GM21723 (cell line): ENCODE measurements at regions not wholly inside any gene's neighbourhood (a gene's known extent, or its start where the extent isn't known, plus 50 kb on each side); places are given as distances from the start of the nearest gene placed in this dataset.
"Not testable (repeated sequence)": the region's sequence is repeated elsewhere in the genome, so short reads cannot be mapped to it uniquely, and the experiment has no call there.

Experiments
- ATAC-seq: cut with Tn5 transposase; IDR thresholded peaks from one replicate; pipeline ENCODE4 v1.9.1; 2021; ENCODE audit warnings: mild to moderate bottlenecking, moderate library complexity; ENCODE audit not compliant: unreplicated experiment

DNA sequence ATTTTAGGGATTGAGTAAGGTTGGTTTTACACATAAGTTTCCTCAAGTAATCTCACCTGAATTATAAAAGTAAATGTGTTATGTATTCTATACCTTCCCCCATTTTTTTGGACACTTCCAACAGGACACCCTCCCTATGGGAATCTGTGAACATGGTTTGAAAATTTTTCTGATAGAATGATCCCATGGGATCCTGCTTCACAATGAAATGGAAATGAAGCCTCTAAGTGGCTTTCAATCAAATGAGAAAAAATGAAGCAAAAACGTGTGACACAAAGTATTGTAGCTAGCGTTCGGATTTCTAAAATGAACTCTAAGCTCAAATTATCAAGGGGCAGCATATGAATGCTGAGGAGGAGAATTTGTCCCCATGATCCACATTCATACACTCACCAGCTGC, 1006.8 kb downstream of the ADGRL2 start:
- ATAC-seq: no peak

DNA sequence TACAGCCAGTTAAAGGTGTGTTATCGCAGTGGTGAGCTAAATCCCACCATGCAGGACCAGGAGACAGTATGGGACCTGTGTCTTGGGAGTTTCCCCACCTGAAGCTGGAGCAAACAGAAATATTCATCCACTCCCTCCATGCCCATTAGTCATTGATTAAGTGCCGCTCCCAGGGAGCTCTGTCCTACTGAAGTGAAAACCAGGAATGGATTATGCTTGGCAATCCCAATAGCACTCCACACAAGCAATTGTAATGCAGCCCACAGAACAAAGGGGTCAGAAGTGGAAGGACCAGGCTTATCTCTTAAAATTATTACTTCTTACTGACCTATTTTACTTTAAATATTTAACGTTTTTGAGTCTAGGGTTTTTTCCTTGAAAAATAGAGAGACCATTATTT, 1005.4 kb downstream of the ADGRL2 start:
- no peak for ATAC-seq

DNA sequence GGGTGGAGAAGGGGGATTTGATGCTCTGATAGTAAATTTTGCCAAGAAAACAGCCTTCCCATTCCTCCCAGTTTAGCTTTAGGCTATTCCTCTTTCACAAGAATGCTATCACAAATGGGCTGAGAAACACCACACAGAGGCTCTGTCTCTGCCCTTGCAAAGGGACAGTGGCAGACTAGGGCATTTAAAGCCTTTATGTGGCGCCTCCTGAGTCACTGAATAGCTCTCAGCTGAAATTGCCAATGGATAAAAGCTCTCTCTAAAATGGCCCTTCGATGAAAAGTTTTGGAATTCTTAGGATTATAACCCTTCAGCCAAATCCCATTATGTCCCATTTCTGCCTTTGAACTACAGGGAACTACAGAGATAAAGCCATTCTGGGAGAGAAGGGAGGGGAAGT, 1000.4 kb downstream of the ADGRL2 start:
- no peak for ATAC-seq

DNA sequence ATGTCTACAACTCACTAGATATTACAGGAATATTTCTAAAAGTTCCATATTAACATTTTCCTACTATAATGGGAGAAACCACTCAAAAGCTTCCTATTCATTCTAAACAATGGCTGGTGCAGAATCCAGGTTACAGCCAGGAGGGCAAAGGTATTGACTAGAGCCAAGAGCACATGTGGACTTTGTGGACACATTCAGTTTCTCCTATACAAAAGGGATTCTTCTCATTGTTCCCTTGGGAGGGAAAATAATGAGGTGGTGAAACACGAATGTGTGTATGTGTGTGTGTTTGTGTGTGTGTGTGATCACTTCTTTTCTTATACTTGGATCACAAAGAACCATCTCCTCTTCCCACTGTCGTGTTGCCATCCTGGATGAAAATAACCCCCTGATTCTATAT, 1000.0 kb downstream of the ADGRL2 start:
- no peak for ATAC-seq

DNA sequence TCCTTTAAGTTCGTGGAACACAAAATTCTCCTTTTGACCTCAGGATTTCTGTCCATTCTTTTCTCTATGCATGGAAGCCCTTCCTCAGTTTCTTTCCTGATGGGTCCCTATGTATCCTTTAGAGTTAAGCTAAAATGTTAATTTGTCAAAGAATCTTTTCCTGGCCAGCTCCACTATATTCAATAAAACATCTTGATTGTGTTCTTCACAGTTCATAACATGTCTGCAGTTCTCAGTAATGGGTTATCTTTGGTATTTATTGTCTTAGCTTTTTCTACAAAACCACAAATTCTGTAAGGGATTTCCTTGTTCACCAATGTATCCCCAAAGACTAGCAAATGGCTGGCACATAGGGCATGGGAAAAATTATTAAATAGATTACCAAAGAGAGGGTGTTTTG, 998.5 kb downstream of the ADGRL2 start:
- ATAC-seq: no peak

DNA sequence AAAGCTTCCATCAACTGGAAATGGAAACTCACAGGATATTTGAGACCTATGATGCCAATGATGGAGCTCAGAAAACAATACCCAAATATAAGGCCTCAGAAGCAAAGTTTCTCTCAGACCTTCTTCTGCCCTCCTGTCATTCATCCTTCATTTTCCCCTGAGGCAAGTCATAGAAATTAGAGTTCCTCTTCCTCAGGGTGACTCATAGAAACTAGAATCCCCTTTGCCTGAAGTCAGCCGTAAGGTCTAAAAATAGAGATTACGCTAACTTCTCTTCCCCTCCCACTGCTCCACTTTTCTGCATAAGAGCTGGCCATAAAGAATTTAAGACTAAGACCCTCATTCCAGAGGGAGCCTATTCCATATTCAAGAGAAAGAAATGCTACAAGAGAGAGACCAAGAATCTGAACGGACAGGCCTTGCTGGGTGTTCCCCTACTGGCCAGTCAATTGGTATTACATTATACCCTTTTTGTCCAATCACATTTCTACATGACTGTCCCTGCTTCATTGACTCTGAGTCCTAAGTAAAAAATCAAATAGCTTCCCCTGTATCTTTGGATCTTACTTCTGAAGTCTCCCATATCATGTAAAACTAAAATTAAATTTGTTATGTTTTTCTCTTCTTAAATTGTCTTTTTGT, 994.9 kb downstream of the ADGRL2 start:
- ATAC-seq: no peak

DNA sequence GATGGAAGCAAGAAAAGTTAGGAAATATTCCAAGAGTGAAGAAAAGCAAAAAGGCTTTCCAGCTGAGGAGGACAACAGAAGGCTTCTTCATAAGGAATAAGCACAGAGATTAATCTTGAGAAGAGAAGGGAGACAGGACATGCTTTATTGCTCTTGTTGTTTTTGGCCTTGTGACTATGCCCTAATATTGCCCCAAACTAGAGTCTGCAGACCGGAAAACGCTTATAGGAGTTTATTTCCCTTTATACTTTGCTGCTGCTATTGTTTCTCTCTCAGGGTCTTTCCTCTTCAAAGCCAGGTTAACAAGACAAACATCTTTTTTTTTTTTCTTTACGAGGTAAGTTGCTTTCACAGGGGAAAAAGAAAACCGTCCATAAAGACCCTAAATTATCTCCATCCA, 991.4 kb downstream of the ADGRL2 start:
- ATAC-seq: no peak

DNA sequence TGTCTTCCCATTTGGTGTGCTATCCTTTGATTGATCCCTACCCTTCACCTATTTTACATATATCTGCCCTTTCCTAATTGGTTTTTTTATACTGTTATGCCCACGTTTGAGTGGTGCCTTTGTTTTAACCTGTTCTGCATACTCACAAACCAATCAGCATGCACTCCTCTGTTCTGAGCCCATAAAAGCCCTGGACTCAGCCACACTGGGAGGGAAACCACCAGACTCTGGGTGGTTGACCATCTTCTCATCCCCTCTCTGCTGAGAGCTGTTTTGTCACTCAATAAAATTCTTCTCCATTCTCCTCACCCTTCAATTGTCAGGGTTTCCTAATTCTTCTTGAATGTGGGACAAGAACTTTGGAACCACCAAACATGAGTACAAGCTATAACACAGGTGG, 989.8 kb downstream of the ADGRL2 start:
- ATAC-seq: no peak

DNA sequence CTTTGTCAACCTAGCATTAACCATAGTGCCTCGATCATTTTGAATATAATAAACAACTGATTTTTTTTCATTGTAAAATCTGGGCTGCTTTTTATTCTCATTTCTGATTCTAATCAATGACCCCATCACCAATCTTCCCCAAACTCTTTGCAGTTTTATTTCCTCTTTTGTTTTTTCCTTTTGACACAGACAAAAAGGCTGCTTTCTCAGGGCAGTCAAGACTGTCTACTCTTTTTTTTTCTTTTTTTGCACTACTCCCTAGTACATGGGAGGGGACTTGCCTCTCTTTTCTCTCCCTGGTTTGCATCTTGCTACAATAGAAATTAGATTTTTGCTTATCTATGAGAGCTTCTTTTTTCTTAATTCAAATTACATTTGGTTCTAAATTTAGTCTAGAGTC, 987.9 kb downstream of the ADGRL2 start:
- no peak for ATAC-seq

DNA sequence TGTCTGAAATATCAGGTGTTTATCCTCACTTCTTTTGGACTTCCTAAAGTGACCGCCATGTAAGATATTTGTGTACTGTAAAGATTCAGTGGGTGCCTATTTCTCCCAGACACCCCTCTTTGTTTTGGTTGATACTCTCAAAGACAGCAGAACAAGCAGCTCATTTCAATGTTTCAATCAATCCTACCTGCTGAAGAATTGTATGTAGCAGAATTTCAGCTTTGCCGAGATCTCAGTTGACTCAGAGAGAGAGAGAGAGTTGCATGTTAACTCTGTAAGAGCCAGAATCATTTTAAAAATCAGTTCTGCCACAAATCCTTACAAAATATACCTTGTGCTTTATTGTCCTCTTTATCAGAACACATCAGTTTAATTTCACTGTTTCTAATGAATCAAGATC, 987.3 kb downstream of the ADGRL2 start:
- no peak for ATAC-seq

DNA sequence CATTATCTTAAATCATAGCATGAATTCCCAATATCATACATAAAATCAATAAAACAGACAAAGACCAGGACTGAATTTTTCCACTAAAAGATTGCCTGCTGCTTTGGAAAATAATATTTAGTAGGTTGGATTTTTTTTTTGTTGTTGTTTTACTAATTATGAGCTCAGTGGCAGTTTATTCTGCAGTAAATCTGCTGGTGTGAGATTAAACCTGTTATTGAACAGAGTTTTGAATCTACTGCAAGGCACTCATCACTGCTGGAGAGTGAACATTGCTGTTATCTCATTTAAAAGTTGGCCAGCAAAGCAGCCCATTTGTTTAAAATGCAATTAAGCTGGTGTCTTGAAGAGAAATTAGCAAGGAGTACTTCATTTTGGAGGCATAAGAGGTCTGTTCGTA, 986.1 kb downstream of the ADGRL2 start:
- no peak for ATAC-seq

DNA sequence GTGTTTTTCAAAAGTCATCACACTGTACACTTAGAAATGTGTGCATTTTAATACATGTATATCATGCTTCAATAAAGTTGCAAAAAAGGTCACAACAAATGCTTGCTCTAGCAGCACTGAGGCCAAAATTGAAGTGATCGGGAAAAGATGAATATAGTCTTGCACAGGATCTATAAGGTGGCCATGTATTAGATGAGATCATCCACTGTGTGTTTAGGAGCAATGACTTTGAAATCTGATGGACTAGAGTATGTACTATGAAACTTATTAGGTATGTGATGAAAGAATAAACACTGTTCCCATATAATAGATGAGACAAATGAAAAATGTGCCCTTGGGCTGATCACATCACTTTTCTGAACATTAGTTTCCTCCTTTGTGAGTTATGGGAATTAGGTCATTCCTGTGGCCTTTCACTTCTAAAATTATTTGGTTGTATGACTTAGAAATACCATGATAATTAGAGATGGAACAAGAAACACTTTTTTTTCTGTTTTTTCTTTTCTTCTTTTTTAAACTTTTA, 984.6 kb downstream of the ADGRL2 start:
- ATAC-seq: no peak

DNA sequence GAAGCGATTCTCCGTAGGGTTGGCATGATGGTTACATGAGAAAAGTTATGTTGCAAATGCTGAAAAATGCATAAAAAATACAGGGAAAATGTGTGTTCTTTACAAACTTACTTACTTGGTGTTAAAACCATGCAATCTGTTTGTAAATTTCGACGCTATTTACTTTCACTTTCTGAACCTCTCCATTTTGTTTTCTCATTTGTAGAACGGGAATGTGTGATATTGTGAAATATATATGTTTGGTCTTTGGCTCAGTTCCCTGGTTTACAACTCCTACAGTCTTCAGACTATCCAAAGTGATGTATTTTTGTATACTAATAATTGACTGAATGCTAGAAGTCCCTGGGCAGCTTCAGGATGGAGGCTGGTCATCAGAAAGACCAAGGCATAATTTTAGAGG, 982.3 kb downstream of the ADGRL2 start:
- ATAC-seq: no peak

DNA sequence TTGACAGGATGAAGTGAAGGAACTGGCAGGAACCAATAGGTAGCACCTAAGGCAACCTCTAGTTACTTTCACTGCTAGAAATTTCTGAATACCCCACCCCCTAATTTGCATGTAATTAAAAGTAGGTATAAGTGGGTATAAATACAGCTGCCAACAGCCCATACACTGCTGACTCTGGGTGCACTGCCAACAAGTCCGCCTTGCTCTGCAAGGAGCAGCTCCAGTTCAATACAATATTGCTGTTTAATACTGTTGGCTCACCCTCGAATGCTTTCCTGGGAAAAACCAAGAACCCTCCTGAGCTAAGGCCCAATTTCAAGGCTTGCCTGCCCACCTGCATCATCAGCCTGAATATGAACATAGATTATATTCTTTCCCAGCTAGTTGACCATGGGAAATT, 981.9 kb downstream of the ADGRL2 start:
- no peak for ATAC-seq

DNA sequence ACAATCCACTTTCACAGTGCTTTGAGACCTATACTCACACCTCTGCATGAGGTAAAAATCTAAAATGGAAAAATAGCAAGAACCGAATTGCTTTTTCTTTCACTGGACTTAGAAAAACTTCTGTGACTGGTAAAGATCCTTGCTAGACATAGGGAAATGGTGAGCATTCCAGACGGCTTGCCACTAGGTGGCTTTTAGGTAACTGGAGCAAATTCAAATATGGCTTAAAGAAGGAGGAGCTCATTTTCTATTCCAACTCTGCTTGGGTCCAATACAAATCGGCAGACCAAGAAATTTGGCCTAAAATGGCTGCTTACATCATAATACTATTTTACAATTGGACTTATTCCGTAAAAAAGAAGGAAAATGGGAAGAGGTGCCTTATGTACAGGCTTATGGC, 977.9 kb downstream of the ADGRL2 start:
- no peak for ATAC-seq

DNA sequence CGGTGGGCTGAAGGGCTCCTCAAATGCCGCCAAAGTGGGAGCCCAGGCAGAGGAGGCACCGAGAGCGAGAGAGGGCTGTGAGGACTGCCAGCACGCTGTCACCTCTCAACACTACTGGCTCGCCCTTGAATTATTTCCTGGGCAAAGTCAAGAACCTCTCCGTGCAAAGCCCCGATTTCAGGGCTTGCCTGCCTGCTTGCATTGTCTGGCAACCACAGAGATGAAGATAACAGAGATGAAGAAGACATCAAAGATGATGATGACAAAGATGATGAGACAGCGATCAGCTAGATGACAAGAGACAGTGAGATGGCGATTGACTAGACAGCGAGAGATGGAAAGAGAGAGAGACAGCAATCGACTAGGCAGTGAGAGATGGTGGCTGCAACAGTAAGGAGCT, 976.5 kb downstream of the ADGRL2 start:
- ATAC-seq: no peak

DNA sequence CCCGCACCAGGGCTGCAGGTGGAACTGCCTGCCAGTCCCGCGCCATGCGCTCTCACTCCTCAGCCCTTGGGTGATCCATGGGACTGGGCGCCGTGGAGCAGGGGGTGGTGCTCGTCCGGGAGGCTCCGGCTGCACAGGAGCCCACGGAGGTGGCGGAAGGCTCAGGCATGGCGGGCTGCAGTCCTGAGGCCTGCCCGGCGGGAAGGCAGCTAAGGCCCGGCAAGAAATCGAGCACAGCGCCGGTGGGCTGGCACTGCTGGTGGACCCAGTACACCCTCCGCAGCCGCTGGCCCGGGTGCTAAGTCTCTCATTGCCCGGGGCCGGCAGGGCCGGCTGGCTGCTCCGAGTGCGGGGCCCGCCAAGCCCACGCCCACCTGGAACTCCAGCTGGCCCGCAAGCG, 976.0 kb downstream of the ADGRL2 start:
- ATAC-seq: not testable (repeated sequence)

DNA sequence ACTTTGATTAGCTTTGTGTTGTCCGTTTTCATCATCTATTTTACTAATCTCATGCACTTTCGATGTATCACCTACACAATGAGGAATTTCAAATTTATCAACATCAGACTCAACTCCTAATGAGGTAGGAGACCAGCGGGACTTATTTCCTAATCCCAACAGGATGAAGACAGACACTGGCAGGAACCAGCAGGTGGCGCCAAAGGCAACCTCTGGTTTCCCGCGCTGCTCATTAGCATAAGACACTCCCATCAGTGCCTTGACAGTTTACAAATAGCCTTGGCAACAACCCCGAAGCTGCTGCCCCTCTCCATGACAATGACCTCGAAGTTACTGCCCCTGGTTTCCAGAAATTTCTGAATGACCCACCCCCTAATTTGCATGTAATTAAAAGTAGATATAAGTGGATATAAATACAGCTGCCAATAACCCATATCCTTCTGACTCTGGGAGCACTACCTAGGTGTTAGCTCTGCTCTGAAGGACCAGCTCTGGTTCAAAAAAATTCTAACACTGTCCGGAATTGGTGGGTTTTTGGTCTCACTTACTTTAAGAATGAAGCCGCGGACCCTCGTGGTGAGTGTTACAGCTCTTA, 974.8 kb downstream of the ADGRL2 start:
- no peak for ATAC-seq

DNA sequence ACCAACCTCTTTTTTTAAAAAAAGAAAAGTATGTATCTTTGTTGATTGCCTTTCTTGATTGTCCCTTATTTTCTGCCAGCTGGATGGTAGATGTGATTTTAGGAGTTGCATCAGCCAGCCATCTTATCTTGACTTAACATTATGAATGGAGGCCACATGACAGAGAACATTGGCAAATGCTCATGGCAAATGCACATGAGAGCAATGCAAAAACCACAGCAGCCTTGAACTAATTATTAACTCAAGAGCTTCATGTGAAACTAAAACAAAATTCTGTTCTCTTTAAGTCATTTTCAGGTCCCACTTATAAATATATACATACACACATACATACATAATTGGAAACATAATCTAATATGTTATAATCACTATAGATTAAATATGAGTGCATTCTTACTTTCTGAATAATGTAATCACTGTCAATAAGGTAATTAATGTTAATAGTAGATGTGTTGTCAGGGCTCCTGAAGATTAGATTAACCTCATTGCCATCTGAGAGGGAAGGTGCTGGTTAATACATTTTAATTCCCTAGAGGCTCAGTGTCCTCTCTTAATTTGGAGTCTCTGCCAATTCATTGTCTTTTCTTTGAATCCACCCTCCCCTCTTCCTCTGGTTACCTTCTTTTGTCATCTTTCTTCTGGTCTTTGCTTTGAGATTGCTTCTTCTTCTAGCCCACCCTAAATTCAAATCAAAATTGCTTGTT, 962.2 kb downstream of the ADGRL2 start:
- ATAC-seq: no peak

DNA sequence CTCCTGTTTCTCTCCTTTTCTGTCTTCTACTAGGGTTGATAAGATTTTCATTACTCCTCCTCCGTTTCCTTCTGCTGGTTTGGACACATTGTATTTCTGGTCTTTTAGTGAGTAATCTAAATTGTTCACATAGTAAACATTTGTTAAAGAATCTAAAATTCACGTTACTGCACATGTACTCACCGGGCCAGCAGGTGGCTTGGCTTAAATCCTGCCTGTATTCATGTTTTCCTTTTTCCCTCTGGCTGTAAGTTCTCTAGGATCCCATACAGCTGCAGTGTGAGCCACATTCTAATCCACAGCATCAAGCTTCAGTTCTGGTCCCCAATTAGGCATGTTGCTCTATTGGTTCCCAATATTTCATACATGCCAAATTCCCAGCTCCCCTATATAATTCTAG, 958.3 kb downstream of the ADGRL2 start:
- no peak for ATAC-seq

DNA sequence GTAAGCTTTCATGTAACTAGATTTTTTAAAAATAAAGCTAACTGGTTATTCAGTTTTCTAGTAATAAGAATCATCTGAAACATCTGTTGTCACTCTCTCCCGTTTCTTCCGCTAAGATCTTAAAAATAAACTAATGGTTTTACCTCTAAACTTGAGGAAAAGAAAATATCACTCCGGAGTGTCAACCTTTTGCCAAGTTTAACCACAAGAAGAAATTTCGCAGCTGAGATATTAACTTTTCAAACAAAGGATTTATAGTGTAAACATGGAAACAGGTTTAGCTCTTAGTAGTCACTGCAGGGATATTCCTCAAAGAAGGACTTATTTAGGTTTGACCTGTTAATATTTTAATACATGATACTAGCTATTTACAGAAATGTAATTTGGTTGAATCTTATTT, 954.9 kb downstream of the ADGRL2 start:
- no peak for ATAC-seq

DNA sequence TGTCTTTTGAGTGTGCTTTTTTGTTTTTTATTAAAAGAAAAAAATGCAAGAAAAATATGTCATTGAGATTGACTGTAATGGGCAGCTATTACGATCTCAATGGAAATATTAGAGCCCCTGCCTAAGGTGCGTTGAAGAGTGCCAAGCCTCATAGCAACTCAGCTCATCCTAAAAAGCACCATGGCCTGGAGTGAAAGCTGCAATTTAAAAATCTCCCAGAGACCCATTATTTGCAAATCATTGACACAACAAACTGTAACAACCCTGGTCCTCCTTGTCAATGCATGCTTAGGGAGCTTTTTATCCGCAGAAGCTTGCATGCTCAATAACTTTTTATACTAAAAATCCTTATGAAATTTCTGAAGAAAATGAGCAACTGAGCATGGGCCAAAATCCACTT, 954.5 kb downstream of the ADGRL2 start:
- no peak for ATAC-seq
